ENCODE measurements at regions not wholly inside any gene's neighbourhood (a gene's known extent, or its start where the extent isn't known, plus 50 kb on each side); places are given as distances from the start of the nearest gene placed in this dataset.

DNA sequence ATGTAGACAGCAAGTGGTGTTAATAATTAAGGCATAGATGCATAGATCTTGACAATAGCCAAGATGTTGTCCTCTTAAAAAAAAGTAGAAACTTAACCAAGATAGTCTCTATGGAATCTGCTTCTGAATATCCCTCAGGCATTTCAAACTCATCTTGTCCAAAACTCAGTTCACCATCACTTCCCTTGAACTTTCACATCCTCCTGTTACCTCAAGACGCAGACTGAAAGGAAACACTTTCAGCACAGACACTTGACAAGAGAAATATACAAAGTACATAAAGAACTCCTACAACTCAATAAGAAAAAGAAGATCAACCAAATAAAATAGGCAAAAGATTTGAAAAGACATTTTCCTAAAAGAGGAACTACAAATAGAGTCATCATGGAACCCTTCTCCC is 451.1 kb downstream of the FOXO1 start:
- TF ChIP-seq, protein P1, sequence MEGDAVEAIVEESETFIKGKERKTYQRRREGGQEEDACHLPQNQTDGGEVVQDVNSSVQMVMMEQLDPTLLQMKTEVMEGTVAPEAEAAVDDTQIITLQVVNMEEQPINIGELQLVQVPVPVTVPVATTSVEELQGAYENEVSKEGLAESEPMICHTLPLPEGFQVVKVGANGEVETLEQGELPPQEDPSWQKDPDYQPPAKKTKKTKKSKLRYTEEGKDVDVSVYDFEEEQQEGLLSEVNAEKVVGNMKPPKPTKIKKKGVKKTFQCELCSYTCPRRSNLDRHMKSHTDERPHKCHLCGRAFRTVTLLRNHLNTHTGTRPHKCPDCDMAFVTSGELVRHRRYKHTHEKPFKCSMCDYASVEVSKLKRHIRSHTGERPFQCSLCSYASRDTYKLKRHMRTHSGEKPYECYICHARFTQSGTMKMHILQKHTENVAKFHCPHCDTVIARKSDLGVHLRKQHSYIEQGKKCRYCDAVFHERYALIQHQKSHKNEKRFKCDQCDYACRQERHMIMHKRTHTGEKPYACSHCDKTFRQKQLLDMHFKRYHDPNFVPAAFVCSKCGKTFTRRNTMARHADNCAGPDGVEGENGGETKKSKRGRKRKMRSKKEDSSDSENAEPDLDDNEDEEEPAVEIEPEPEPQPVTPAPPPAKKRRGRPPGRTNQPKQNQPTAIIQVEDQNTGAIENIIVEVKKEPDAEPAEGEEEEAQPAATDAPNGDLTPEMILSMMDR (IDR thresholded peaks at IDR 0.05), result no peak
- TF ChIP-seq POLR2A (IDR thresholded peaks at IDR 0.05), result no peak

All from Peyer's patch (tissue), 4 donors.